GM18870 (cell line): ENCODE measurements at regions not wholly inside any gene's neighbourhood (a gene's known extent, or its start where the extent isn't known, plus 50 kb on each side); places are given as distances from the start of the nearest gene placed in this dataset.
"Not testable (repeated sequence)": the region's sequence is repeated elsewhere in the genome, so short reads cannot be mapped to it uniquely, and the experiment has no call there.

Source experiments
- ATAC-seq: cut with Tn5 transposase; IDR thresholded peaks from one replicate; pipeline ENCODE4 v1.9.1; 2021; ENCODE audit warnings: moderate library complexity; ENCODE audit not compliant: unreplicated experiment

DNA sequence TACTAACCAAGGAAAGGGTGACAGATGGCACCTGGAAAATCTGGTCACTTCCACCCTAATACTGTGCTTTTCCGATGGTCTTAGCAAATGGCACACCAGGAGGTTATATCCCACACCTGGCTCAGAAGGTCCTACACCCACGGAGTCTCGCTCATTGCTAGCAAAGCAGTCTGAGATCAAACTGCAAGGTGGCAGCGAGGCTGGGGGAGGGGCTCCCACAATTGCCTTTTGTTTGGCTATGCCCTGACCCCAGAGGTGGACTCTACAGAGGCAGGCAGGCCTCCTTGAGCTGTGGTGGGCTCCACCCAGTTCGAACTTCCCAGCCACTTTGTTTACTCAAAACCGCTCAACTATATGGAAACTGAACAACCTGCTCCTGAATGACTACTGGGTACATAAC lies 50.3 kb upstream of the UGT2B15 start:
- ATAC-seq = not testable (repeated sequence)

DNA sequence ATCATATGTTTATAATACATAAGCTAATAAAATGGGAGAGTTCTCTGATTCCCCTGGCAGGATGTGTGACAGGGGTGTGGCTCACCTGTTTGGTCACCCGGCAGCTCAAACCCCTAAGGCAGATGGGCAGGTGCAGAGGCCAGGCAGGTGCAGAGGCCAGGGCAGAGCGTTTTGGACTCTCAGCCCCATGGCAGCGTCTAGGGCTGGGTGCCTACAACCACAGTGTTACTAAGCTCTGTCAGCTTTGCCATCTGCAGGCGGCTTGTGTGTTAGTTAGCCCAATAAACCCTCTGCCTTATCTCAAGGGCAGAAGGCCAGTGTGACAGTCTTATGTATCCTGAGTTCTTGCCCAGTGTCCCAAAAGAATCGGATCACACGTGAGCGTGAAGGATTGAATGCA lies 54.0 kb upstream of the UGT2B15 start:
- no peak for ATAC-seq

DNA sequence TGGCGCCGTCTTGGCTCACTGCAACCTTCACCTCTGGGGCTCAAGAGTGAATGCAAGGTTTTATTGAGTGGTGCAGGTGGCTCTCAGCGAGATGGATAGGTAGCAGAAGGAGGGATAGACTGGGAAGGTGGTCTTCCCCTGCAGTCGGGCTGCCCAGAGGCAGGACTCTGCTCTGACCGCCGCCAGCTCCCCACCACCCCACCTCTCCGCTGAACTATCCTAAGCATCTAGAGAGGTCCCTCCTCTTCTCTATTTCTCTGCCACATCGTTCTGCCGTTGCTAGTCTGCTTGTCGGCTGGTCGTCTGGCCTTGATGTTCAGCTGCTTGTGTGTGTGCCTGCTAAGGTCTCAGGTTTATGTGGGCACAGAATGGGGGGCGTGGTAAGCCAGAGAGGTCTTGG lies 54.5 kb upstream of the UGT2B15 start:
- no peak for ATAC-seq

DNA sequence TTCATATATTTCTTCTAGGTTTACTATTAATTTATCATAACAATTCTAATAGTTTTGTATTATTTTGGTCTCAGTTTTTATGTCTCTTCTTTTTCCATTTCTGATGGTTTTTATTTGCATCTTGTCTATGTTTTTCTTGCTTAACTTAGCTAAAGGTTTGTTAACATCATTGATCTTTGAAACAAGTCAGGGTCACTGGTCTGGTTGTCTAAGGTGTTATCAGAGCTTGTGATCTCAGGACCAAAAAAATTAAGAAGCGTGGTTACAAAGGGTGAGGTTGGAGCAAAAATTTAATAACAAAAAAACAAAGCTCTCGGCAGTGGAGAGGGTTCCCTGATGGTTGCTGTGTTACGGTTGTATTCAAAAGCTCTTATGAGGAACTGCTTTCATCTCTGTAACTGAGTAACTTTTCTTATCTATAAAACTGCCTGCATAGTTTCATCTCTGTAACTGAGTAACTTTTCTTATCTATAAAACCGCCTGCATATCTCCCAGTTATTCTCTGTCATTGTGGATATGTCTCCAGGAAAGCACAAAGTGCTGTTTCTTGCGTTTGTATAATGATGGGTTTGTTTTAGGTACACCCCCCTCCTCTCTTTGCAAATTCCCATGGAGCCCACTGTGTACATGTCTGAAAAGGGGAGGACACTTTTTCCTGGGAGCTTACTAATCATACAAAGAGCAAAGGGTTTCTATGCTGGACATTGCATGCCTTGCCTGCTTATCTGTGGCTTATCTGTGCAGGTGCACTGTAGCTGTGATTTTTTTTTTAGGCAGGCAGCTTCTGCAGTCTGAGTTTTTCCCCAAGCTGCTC lies 62.4 kb upstream of the UGT2B15 start:
- peak; percentile 82 for ATAC-seq

DNA sequence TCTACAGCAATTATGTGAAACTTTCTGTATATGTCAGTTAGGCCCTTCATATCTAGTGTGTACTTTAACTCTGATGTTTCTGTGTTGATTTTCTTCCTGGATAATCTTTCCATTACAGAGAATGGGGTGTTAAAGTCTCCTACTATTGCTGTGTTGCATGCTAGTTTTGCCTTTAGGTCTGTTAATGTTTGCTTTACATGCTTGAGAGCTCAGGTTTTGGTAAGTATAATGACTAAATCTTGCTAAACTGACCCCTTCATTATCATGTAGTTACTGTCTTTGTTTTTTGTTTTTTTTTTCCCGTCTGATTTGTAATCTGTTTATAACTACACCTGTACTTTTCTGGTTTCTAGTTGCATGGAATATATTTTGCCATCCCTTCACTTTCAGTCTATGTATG lies 63.6 kb upstream of the UGT2B15 start:
- peak; percentile 52 for ATAC-seq

DNA sequence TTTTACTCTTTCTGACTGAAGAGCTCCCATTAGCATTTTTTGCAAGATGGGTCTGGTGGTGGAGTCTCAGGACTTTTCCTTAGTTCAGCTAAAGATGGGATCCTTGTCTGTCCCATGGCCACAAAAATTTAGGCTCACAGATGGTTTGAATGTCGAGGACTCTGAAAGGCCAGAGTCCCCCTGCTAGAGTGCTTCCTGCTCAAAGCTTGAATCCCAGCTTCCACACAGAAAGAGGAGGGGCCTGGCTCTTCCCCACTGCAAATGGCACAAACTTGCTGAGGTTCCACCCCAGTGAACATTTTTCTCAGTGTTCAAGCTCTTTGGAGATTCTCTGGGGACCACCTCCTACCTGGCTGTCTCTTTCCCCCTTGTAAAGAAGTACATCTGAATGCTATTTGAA lies 64.7 kb upstream of the UGT2B15 start:
- ATAC-seq = no peak

DNA sequence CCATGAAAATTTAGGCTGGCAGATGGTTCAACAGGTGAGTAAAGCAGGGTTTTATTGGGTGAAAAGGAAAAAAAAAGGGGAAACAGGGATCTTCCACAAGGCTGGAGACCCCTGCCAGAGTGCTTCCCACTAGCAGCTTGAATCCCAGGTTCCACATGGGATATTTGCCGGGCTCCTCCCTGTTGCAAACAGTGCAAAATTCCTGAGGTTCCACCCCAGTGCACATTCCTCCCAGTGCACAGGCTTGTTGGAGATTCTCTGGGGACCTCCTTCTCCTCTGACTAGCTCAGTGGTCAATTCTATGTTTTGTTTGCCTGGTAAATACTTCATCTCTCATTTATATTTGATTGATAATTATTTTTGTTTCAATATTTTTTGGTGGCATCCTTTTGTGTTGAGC lies 66.4 kb upstream of the UGT2B15 start:
- no peak for ATAC-seq

DNA sequence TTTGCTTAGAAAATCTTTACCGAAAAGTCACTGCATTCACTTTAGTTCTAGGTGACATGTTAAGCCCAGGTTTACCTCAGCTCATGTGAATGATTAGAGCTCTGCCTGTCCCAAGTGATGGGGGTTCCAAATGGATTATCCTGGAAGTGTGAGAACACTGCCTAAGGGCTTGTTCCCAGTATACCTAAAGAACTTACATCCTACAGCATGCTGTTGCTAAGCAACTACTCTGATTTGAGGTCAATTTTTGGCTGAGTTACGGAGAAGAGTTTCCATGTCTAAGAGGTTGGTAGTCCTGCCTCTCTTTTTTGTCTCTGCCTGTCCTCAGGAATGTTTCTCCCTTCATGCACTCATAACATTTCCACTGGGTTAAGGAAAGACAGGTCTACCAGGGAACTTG lies 67.6 kb upstream of the UGT2B15 start:
- no peak for ATAC-seq

DNA sequence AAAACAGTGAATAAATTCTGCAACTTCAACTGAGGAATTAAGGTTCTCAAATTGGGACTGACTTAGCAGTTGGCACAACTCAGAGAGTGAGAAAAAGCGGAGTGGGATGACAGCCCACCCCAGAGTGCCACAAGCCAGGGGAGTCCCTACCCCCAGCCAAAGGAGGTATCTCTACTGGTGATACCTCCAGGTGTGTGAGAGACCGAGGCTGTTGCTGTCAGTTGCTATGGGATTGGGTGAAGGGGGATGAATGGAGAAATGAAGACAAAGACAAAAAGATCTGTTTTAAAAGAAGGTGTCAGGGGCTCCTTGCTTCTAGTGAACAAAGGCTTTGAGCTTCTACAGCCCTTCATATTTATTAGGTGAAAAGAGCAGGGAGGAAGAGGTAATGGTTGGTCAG lies 71.4 kb upstream of the UGT2B10 start:
- ATAC-seq = no peak

DNA sequence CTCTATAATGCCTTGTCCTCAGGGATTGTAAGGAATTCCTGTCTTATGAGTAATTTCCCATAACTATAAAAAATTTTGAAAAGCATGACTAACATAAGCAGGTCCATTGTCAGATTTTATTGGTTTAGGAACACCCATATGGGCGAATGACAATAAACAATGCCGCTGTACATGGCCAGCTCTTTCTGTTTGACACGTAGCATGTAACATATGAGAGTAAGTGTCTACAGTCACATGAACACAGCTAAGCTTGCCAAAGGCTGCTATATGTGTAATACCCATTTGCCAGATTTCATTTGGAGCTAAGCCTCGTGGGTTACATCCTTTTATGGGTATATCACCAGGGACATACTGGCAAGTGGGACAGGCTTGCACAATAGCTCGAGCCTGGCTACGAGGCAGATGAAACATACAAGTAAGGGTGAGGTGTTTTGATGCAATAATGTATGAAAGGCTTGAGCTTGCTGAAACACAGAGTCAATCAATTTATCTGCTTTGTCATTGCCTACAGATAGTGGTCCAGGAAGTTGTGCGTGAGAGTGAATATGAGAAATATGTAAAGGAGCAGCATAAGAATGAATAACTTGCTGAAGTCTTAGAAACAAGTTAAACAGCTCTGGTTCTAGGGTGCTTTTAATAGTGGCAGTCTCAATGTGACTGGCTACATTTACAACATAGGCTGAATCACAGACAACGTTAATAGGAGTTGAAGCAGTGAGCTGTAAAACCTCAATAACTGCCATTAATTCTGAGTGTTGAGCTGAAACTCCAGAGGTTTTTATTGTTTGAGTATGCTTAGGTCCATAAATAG lies 67.4 kb upstream of the UGT2B10 start:
- ATAC-seq = peak; percentile 49

DNA sequence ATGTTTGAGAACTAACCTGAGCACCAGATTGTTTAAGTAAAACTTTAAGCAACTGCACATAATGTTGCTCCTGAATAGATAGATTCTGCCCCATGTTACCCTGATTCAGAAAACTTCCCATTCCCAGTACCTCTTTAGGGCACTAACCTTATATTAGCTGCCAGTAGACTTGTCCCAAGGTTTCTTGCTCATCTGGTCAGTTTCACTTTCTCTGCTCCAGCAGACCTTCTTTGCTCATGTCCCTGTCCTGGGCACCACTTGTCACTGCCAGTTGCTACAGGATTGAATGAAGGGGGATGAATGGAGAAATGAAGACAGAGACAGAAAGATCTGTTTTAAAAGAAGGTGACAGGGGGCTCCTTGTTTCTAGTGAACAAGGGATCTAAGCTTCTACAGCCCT lies 65.2 kb upstream of the UGT2B10 start:
- no peak for ATAC-seq

DNA sequence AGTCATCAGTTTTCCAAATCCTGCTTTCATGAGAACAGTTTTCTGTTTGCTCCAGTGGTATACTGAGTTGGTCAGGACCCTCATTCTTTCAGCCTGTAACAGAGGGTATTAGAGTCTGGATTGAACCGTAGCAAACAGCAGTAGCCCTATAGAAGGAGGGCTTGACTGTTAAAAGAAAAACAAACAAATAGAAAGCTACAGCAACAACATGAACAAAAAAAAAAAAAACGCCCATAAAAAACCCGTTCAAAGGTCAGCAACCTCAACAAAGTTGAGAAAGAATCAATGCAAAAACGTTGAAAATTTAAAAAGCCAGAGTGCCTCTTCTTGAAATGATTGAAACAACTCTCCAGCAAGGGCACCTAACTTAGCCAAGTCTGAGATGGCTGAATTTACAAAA lies 64.7 kb upstream of the UGT2B10 start:
- ATAC-seq = no peak

DNA sequence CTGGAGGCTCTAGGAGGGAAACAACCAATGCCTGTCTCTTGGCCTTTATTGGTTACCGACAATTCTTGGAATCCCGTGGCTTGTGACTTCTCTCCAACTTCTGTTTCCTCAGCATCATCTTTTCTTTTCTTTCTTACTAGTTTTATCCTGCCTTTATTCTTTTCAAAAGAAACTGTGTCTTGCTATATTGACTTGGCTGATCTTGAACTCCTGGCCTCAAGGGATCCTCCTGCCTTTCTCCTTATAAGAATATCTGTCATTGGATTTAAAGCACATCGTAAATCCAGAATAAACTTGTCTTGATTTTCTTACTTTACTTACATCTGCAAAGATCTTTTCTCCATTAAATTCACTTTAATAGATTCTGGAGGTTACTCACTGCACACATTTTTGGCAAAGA lies 49.9 kb upstream of the UGT2B10 start:
- no peak for ATAC-seq
